IPS-15b (cell line): ENCODE measurements at regions not wholly inside any gene's neighbourhood (a gene's known extent, or its start where the extent isn't known, plus 50 kb on each side); places are given as distances from the start of the nearest gene placed in this dataset.

Experiments used
- H3K27me3 ChIP-seq: one replicate; pipeline ENCODE4 v1.6.1; 2013; ENCODE audit warnings: low read length; ENCODE audit not compliant: control insufficient read depth, insufficient read depth
- H3K36me3 ChIP-seq: one replicate; pipeline ENCODE4 v1.6.1; 2013; ENCODE audit warnings: low read length; ENCODE audit not compliant: control insufficient read depth, insufficient read depth
- H3K4me1 ChIP-seq: one replicate; pipeline ENCODE4 v1.6.1; 2013; ENCODE audit warnings: mild to moderate bottlenecking, low read length; ENCODE audit not compliant: control insufficient read depth, insufficient read depth
- H3K4me3 ChIP-seq: one replicate; pipeline ENCODE4 v1.5.1; 2013; ENCODE audit warnings: low read depth, low read length
- H3K9ac ChIP-seq: one replicate; pipeline ENCODE4 v1.6.1; 2013; ENCODE audit warnings: low read depth, mild to moderate bottlenecking, low read length
- H3K9me3 ChIP-seq: one replicate; pipeline ENCODE4 v1.6.1; 2013; ENCODE audit warnings: mild to moderate bottlenecking, low read length; ENCODE audit not compliant: control insufficient read depth, insufficient read depth

GRCh38 chr12:105575235-105575634, 244.7 kb downstream of the C12orf75 start:
- Histone ChIP-seq H3K36me3 (no peaks in the 10 kb centered on the region), H3K4me3 (no peak overlapping the region), H3K27me3 (no peaks in the 10 kb centered on the region), H3K9ac (no peak overlapping the region), H3K9me3 (no peaks in the 10 kb centered on the region), H3K4me1 (no peaks in the 10 kb centered on the region)

GRCh38 chr12:105576261-105576660, 245.8 kb downstream of the C12orf75 start:
- Histone ChIP-seq H3K36me3 (no peaks in the 10 kb centered on the region), H3K4me3 (no peak overlapping the region), H3K9me3 (no peaks in the 10 kb centered on the region), H3K4me1 (no peaks in the 10 kb centered on the region), H3K9ac (no peak overlapping the region), H3K27me3 (no peaks in the 10 kb centered on the region)

- H3K36me3 ChIP-seq, result no peaks in the 10 kb centered on the region
- no peaks in the 10 kb centered on the region for H3K9me3 ChIP-seq
- H3K4me1 ChIP-seq, result no peaks in the 10 kb centered on the region
- H3K27me3 ChIP-seq, result no peaks in the 10 kb centered on the region
- no peak overlapping the region for H3K4me3 ChIP-seq
- H3K9ac ChIP-seq, result no peak overlapping the region
These were observed 250.4 kb downstream of the C12orf75 start for GRCh38 chr12:105580821-105581352.

GRCh38 chr12:105581420-105581819, 250.9 kb downstream of the C12orf75 start:
- Histone ChIP-seq H3K36me3 (no peaks in the 10 kb centered on the region), H3K4me3 (no peak overlapping the region), H3K9ac (no peak overlapping the region), H3K4me1 (no peaks in the 10 kb centered on the region), H3K27me3 (no peaks in the 10 kb centered on the region), H3K9me3 (no peaks in the 10 kb centered on the region)

- Histone ChIP-seq H3K4me1 (no peaks in the 10 kb centered on the region), H3K9me3 (no peaks in the 10 kb centered on the region), H3K9ac (no peak overlapping the region), H3K36me3 (no peaks in the 10 kb centered on the region), H3K27me3 (no peaks in the 10 kb centered on the region), H3K4me3 (no peak overlapping the region)
These were observed 254.6 kb downstream of the C12orf75 start for GRCh38 chr12:105585107-105585506.

- Histone ChIP-seq H3K27me3 (no peaks in the 10 kb centered on the region), H3K9ac (no peak overlapping the region), H3K36me3 (no peaks in the 10 kb centered on the region), H3K9me3 (no peaks in the 10 kb centered on the region), H3K4me1 (no peaks in the 10 kb centered on the region), H3K4me3 (no peak overlapping the region)
These were observed 256.7 kb downstream of the C12orf75 start for GRCh38 chr12:105587237-105587636.

- H3K4me3 ChIP-seq, result no peak overlapping the region
- H3K36me3 ChIP-seq, result no peaks in the 10 kb centered on the region
- no peaks in the 10 kb centered on the region for H3K9me3 ChIP-seq
- no peaks in the 10 kb centered on the region for H3K27me3 ChIP-seq
- H3K9ac ChIP-seq, result no peak overlapping the region
- H3K4me1 ChIP-seq, result no peaks in the 10 kb centered on the region
These were observed 257.6 kb downstream of the C12orf75 start for GRCh38 chr12:105588106-105588505.

- Histone ChIP-seq H3K27me3 (no peaks in the 10 kb centered on the region), H3K4me1 (no peaks in the 10 kb centered on the region), H3K9me3 (no peaks in the 10 kb centered on the region), H3K9ac (no peak overlapping the region), H3K36me3 (no peaks in the 10 kb centered on the region), H3K4me3 (no peak overlapping the region)
These were observed 260.1 kb downstream of the C12orf75 start for GRCh38 chr12:105590571-105590970.

GRCh38 chr12:105595440-105595839, 264.9 kb downstream of the C12orf75 start:
- H3K9ac ChIP-seq, result no peak overlapping the region
- H3K36me3 ChIP-seq, result no peaks in the 10 kb centered on the region
- H3K4me1 ChIP-seq, result peaks cover 5% of the 10 kb centered on the region
- H3K4me3 ChIP-seq, result no peak overlapping the region
- H3K9me3 ChIP-seq, result no peaks in the 10 kb centered on the region
- H3K27me3 ChIP-seq, result no peaks in the 10 kb centered on the region

- H3K9ac ChIP-seq, result no peak overlapping the region
- H3K4me3 ChIP-seq, result no peak overlapping the region
- H3K27me3 ChIP-seq, result no peaks in the 10 kb centered on the region
- no peaks in the 10 kb centered on the region for H3K36me3 ChIP-seq
- peaks cover 5% of the 10 kb centered on the region for H3K4me1 ChIP-seq
- no peaks in the 10 kb centered on the region for H3K9me3 ChIP-seq
These were observed 266.2 kb downstream of the C12orf75 start for GRCh38 chr12:105596731-105597130.

- H3K4me1 ChIP-seq, result peaks cover 5% of the 10 kb centered on the region
These were observed 267.5 kb downstream of the C12orf75 start for GRCh38 chr12:105598031-105598430.

GRCh38 chr12:105600911-105601545, 270.5 kb downstream of the C12orf75 start:
- peaks cover 3% of the 10 kb centered on the region for H3K4me1 ChIP-seq
- H3K4me3 ChIP-seq, result no peak overlapping the region
- H3K27me3 ChIP-seq, result no peaks in the 10 kb centered on the region
- no peak overlapping the region for H3K9ac ChIP-seq
- H3K9me3 ChIP-seq, result no peaks in the 10 kb centered on the region
- no peaks in the 10 kb centered on the region for H3K36me3 ChIP-seq

More at GRCh38 chr12:105598031-105598430, 267.5 kb downstream of the C12orf75 start:
- no peaks in the 10 kb centered on the region for H3K9me3 ChIP-seq
- H3K9ac ChIP-seq, result no peak overlapping the region
- H3K36me3 ChIP-seq, result no peaks in the 10 kb centered on the region
- no peak overlapping the region for H3K4me3 ChIP-seq
- no peaks in the 10 kb centered on the region for H3K27me3 ChIP-seq
